ENCODE measurements at regions not wholly inside any gene's neighbourhood (a gene's known extent, or its start where the extent isn't known, plus 50 kb on each side); places are given as distances from the start of the nearest gene placed in this dataset.

DNA sequence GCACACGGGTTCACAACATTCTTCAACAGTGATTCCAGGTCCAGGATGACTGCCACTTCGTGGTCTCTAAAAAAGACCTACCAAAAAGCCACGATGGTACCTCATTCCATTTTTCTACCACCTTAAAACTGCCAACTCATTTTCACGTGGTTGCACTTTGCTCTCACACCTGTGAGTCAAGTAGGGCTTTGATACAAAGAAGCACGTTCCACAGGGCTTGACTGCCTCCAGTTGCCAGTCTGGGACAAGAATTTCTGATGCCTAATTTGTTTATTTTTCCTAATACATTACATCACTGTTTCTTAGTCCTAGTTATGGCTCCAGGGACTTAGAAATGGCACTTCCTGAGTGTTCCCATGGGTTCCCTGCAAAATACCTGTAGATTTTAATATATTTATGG lies 911.6 kb upstream of the EEF2KMT start:
- H3K4me3 Mint-ChIP-seq, result no peak overlapping the region

More for the DNA sequence above, 911.6 kb upstream of the EEF2KMT start:
- Mint-ChIP-seq H3K9me3 (no peaks in the 10 kb centered on the region), H3K27me3 (ENCODE audit: insufficient read depth, low read depth, poor library complexity) (no peaks in the 10 kb centered on the region), H3K27ac (no peak overlapping the region), H3K36me3 (ENCODE audit: low read depth) (no peaks in the 10 kb centered on the region), H3K4me1 (peaks cover 5% of the 10 kb centered on the region; the same call in 2 of the 3 replicates)
- no peaks in the 10 kb centered on the region for H3F3A ChIP-seq (replicated peaks; ENCODE audit: low read depth)
- H3K27me3 ChIP-seq (ENCODE audit: insufficient read depth), result no peaks in the 10 kb centered on the region
- no peaks in the 10 kb centered on the region for H3K36me3 ChIP-seq (ENCODE audit: insufficient read depth)
- no peaks in the 10 kb centered on the region for H4K20me1 ChIP-seq (replicated peaks; ENCODE audit: insufficient read depth)
- H3K27ac ChIP-seq (ENCODE audit: low read depth), result no peak overlapping the region
- H3K4me2 ChIP-seq, result no peak overlapping the region
- no peaks in the 10 kb centered on the region for H3K4me1 ChIP-seq (ENCODE audit: insufficient read depth)
- H3K9me2 ChIP-seq (ENCODE audit: insufficient read depth), result no peaks in the 10 kb centered on the region
- no peak for TF ChIP-seq ZNF462 (CRISPR knock-in tag; IDR thresholded peaks at IDR 0.05)
- no peak for TF ChIP-seq EZH2phosphoT487 (IDR thresholded peaks at IDR 0.05; ENCODE audit: unreplicated experiment)
- no peak for TF ChIP-seq JUNB (IDR thresholded peaks at IDR 0.05; ENCODE audit: unreplicated experiment)
- no peak for TF ChIP-seq CREB1 (CRISPR knock-in tag; IDR thresholded peaks at IDR 0.05; ENCODE audit: low read depth)
- TF ChIP-seq, protein P1, sequence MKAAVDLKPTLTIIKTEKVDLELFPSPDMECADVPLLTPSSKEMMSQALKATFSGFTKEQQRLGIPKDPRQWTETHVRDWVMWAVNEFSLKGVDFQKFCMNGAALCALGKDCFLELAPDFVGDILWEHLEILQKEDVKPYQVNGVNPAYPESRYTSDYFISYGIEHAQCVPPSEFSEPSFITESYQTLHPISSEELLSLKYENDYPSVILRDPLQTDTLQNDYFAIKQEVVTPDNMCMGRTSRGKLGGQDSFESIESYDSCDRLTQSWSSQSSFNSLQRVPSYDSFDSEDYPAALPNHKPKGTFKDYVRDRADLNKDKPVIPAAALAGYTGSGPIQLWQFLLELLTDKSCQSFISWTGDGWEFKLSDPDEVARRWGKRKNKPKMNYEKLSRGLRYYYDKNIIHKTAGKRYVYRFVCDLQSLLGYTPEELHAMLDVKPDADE (IDR thresholded peaks at IDR 0.05), result no peak
- TF ChIP-seq, protein P2, sequence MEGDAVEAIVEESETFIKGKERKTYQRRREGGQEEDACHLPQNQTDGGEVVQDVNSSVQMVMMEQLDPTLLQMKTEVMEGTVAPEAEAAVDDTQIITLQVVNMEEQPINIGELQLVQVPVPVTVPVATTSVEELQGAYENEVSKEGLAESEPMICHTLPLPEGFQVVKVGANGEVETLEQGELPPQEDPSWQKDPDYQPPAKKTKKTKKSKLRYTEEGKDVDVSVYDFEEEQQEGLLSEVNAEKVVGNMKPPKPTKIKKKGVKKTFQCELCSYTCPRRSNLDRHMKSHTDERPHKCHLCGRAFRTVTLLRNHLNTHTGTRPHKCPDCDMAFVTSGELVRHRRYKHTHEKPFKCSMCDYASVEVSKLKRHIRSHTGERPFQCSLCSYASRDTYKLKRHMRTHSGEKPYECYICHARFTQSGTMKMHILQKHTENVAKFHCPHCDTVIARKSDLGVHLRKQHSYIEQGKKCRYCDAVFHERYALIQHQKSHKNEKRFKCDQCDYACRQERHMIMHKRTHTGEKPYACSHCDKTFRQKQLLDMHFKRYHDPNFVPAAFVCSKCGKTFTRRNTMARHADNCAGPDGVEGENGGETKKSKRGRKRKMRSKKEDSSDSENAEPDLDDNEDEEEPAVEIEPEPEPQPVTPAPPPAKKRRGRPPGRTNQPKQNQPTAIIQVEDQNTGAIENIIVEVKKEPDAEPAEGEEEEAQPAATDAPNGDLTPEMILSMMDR (conservative IDR thresholded peaks at IDR 0.05; ENCODE audit: low read depth in 2 of 2), result no peak
- TF ChIP-seq ZNF114 (CRISPR knock-in tag; IDR thresholded peaks at IDR 0.05), result no peak
- TF ChIP-seq EZH2 (IDR thresholded peaks at IDR 0.05; ENCODE audit: low read depth, unreplicated experiment), result no peak
- no peak for TF ChIP-seq STAT1 (IDR thresholded peaks at IDR 0.05; ENCODE audit: unreplicated experiment)
- TF ChIP-seq ZNF331 (CRISPR knock-in tag; IDR thresholded peaks at IDR 0.05; ENCODE audit: low read depth), result no peak
- TF ChIP-seq POLR2AphosphoS5 (IDR thresholded peaks at IDR 0.05; ENCODE audit: low read depth), result no peak
- TF ChIP-seq, protein P3, sequence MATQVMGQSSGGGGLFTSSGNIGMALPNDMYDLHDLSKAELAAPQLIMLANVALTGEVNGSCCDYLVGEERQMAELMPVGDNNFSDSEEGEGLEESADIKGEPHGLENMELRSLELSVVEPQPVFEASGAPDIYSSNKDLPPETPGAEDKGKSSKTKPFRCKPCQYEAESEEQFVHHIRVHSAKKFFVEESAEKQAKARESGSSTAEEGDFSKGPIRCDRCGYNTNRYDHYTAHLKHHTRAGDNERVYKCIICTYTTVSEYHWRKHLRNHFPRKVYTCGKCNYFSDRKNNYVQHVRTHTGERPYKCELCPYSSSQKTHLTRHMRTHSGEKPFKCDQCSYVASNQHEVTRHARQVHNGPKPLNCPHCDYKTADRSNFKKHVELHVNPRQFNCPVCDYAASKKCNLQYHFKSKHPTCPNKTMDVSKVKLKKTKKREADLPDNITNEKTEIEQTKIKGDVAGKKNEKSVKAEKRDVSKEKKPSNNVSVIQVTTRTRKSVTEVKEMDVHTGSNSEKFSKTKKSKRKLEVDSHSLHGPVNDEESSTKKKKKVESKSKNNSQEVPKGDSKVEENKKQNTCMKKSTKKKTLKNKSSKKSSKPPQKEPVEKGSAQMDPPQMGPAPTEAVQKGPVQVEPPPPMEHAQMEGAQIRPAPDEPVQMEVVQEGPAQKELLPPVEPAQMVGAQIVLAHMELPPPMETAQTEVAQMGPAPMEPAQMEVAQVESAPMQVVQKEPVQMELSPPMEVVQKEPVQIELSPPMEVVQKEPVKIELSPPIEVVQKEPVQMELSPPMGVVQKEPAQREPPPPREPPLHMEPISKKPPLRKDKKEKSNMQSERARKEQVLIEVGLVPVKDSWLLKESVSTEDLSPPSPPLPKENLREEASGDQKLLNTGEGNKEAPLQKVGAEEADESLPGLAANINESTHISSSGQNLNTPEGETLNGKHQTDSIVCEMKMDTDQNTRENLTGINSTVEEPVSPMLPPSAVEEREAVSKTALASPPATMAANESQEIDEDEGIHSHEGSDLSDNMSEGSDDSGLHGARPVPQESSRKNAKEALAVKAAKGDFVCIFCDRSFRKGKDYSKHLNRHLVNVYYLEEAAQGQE (IDR thresholded peaks at IDR 0.05; ENCODE audit: unreplicated experiment), result no peak
- no peak for TF ChIP-seq NANOG (IDR thresholded peaks at IDR 0.05; ENCODE audit: borderline replicate concordance)
- DNase-seq (ENCODE audit: low spot score) (no peak), ATAC-seq (no peak)
- H3K79me2 ChIP-seq (replicated peaks; ENCODE audit: insufficient read depth), result no peaks in the 10 kb centered on the region
- H3K4me3 ChIP-seq, result no peak overlapping the region
- no peak overlapping the region for H2AFZ ChIP-seq
